ENCODE measurements at regions not wholly inside any gene's neighbourhood (a gene's known extent, or its start where the extent isn't known, plus 50 kb on each side); places are given as distances from the start of the nearest gene placed in this dataset.
"Not testable (repeated sequence)": the region's sequence is repeated elsewhere in the genome, so short reads cannot be mapped to it uniquely, and the experiment has no call there.

DNA sequence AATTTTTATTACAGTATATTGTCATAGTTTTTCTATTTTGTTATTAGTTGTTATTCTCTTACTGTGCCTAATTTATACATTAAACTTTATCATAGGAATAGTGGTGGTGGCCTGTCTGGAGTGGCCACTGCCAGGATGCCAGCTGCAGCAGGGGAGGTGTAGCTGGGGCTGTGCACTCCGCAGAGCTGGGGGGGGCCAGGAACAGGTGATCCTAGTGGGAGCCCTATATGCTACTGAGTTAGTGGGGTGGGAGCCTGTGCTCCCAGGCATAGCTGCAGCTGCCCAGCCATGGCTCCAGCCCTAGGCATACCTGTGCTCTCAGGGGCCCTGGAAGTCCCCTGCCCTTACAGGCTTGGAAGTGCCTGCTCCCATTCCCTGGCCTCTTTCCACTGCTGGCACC, 638.1 kb upstream of the KCNMB2 start:
- no peak overlapping the region for H3K27ac Mint-ChIP-seq
- H3K27me3 Mint-ChIP-seq (ENCODE audit: low read depth): no peaks in the 10 kb centered on the region
- intact Hi-C loops (cut with micrococcal nuclease): no loop called here
- no peak for DNase-seq
- H3K4me1 Mint-ChIP-seq (ENCODE audit: low read depth): no peaks in the 10 kb centered on the region
- CTCF ChIA-PET: no interaction called here
- H3K4me3 Mint-ChIP-seq: no peak overlapping the region
- H3K36me3 Mint-ChIP-seq (ENCODE audit: low read depth): peaks cover 5% of the 10 kb centered on the region
- H3K9me3 Mint-ChIP-seq: peaks cover 19% of the 10 kb centered on the region

DNA sequence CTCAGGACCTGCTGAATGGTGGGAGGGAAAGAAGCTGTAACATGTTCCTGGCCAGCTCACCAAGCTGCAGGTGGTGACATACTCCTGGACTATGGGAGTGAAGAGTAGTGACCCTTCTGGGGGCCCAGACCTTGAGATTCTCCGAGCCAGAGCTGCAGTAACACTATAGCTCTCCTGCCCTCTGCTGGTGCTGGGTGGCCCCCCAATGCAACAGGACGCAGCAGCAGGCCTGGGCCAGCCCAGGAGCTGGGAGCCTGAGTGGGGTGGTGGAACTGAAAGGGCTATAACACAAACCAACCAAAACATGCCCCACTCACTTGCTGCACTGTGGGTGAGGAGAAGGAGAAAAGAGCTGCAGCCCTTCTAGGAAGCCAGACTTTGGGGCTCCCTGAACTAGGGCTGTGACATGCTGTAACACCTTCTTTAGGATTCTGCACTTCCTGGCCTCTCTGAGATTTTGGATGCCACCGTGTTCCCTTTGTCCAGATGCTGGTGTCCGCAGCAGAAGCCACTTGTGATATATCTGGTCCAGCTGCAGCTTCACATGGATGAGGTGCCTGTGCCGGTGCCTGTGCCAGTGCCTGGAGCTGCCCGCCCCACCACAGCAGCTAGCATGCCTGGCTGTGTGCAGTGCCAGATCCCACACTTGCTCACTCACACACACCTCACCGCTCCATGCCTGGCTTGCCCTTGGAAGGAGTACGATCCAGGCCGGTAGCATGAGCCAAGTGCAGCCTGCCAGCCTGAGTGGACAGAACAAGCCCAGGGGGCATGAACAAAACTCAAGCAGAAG, 636.8 kb upstream of the KCNMB2 start:
- CTCF ChIA-PET: interaction anchor here (0.7 kb wide), 1 partner anchor 210 kb away, joined by 3 read pairs; no protein-coding TSS in a partner anchor

DNA sequence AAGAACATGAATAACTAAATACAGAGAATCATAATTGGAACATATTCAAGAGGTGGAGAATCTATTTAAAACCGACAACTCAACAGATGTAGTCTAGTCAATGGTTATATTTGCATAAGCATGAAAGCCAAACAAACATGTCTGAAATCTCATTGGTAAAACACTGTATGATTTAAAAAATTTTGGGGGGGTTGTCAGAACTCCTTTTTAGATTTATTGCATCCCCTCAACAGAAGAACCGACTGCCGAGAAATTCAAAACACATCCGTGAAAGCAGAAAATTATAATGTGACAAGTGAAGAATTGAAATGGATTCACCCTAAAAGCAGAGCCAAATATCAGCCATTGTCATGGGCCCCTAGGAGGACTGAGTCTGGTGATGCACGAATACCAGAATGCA, 633.4 kb upstream of the KCNMB2 start:
- Mint-ChIP-seq H3K4me3 (no peak overlapping the region), H3K9me3 (peaks cover 15% of the 10 kb centered on the region), H3K4me1 (ENCODE audit: low read depth) (no peaks in the 10 kb centered on the region), H3K27me3 (ENCODE audit: low read depth) (no peaks in the 10 kb centered on the region), H3K27ac (no peak overlapping the region), H3K36me3 (ENCODE audit: low read depth) (peaks cover 3% of the 10 kb centered on the region)
- CTCF ChIA-PET: no interaction called here
- intact Hi-C loops (cut with micrococcal nuclease): no loop called here
- no peak for DNase-seq

More for the DNA sequence above, 636.8 kb upstream of the KCNMB2 start:
- Mint-ChIP-seq H3K27me3 (ENCODE audit: low read depth) (no peaks in the 10 kb centered on the region), H3K4me1 (ENCODE audit: low read depth) (no peaks in the 10 kb centered on the region), H3K36me3 (ENCODE audit: low read depth) (peaks cover 5% of the 10 kb centered on the region), H3K9me3 (peaks cover 19% of the 10 kb centered on the region), H3K4me3 (no peak overlapping the region), H3K27ac (no peak overlapping the region)
- intact Hi-C loops (cut with micrococcal nuclease): no loop called here
- no peak for DNase-seq

DNA sequence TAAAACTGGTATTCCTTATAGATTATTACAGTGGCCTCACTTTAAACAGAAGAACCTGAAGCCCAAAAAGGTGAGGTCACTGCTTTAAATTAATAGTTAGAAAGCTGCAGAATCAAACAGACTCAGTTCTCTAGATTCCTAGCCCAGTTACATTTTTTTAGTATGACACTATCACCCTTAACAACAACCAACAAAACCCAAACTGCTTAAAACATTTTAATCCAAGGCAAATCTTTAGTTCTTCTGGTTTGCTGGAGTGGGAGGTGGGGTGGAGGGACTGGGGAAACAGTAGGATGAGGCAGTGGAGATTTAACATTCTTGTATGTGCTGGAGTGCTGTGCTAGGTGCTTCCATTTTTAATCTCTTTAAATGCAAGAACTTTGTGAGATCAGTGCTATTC, 631.6 kb upstream of the KCNMB2 start:
- Mint-ChIP-seq H3K4me3 (no peak overlapping the region), H3K36me3 (ENCODE audit: low read depth) (peaks cover 3% of the 10 kb centered on the region), H3K27me3 (ENCODE audit: low read depth) (no peaks in the 10 kb centered on the region), H3K4me1 (ENCODE audit: low read depth) (no peaks in the 10 kb centered on the region), H3K9me3 (peaks cover 10% of the 10 kb centered on the region), H3K27ac (no peak overlapping the region)
- CTCF ChIA-PET: no interaction called here
- DNase-seq: no peak
- intact Hi-C loops (cut with micrococcal nuclease): no loop called here

DNA sequence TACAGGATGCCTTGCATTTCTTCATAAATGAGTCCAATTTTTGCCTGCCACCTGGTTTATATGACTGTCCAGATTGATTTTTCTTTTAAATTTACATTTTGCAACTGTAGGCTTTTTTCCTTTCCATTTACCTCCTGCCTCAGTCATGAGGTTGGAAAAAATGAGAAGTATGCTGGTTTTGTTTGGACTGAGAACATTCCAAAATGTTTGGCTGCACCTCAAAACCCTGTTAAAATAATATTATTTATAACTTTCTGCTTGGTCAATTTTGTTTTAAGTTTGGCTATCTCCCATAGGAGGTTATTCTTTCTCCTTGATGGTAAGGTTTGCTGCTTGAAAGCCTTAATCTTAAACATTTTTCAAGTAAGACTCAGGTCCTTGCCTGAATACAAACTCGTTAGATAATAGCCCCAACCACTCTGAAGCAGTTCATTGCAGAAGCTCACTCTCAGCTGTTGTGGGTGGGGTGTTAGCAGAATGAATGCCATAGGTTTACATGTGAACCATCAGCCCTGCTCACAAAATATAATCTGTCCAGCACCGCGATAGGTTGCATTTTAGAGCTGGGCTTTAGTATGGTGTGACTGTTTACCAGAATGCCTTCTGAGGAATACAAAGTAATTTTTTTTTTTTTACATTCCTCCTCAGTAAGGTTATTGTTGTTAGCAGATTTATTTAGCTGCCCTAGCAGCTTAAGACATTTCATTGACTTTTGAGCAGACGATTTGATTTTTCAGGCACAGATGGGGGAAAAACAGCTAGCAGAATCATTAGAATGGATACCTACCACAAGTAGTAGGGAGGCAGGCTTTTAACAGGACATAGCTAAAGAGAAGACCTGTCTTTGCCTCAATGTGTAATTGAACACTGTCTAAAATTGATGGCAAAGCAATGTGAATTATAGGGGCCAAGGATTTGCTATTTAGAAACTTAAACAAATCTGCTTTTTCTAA, 630.8 kb upstream of the KCNMB2 start:
- CTCF ChIA-PET: interaction anchor here (0.5 to 1.4 kb wide), 4 partner anchors 22 to 844 kb away, joined by 3 to 5 read pairs (median 4); no protein-coding TSS in a partner anchor

DNA sequence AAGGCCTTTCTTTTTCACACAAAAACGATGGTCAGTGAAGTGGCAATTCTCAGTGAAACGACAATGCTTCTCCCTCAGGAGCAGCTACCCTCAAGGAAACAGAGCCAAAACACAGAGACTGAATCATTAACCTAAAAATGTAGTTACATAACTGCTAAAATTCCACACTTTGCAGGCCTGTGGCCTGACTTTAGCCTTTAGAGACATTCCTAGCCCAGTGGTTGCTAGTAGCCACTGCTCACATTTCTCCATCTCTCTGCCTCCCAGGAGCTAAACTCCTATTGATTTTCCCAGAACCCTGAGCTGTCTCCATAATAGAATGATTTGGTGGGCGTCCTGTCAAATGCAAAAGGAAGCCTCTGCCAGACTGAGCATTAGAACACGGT, 630.1 kb upstream of the KCNMB2 start:
- Mint-ChIP-seq H3K9me3 (no peaks in the 10 kb centered on the region), H3K4me3 (no peak overlapping the region), H3K27ac (no peak overlapping the region), H3K4me1 (ENCODE audit: low read depth) (no peaks in the 10 kb centered on the region), H3K27me3 (ENCODE audit: low read depth) (no peaks in the 10 kb centered on the region), H3K36me3 (ENCODE audit: low read depth) (no peaks in the 10 kb centered on the region)
- no peak for DNase-seq
- intact Hi-C loops (cut with micrococcal nuclease): no loop called here
- CTCF ChIA-PET: interaction anchor here (0.5 to 1.4 kb wide), 3 partner anchors 23 to 61 kb away, joined by 3 to 5 read pairs (median 4); no protein-coding TSS in a partner anchor

More for the DNA sequence above, 630.8 kb upstream of the KCNMB2 start:
- DNase-seq: no peak
- Mint-ChIP-seq H3K27ac (no peak overlapping the region), H3K4me1 (ENCODE audit: low read depth) (no peaks in the 10 kb centered on the region), H3K36me3 (ENCODE audit: low read depth) (no peaks in the 10 kb centered on the region), H3K27me3 (ENCODE audit: low read depth) (no peaks in the 10 kb centered on the region), H3K4me3 (no peak overlapping the region), H3K9me3 (peaks cover 2% of the 10 kb centered on the region)
- intact Hi-C loops (cut with micrococcal nuclease): no loop called here

DNA sequence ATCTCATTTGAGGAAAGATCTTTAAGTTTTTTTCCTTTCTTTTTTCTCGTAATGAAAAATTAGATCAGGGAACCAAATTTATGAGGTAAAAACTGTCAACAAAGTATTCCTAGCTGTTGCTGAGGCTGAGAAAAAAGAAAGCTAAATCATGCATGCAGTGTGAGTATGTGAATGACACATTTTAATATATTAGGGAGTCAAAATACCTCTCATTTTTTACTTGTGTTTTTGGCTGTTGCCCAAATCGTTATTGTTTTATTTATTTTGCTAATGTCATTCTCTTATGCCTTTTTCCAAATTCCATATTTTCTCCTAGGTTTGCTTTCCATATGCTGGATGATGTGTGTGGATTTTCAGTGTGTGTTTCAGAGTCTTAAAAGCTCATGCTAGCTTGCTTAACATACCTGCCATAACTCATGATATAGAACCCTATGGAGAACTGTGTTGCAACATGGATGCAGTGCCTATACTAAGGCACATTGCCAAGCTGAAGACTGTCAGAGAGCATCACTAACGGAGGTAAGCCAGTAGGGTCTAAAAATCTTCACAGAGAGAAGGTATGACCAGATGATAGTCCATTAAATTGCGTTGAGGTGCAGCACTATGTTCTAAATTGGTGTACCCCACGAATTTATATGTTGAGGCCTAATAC, 629.5 kb upstream of the KCNMB2 start:
- no peaks in the 10 kb centered on the region for H3K27me3 Mint-ChIP-seq (ENCODE audit: low read depth)
- no peak overlapping the region for H3K4me3 Mint-ChIP-seq
- intact Hi-C loops (cut with micrococcal nuclease): no loop called here
- no peak overlapping the region for H3K27ac Mint-ChIP-seq
- CTCF ChIA-PET: interaction anchor here (0.6 to 1.4 kb wide), 3 partner anchors 23 to 96 kb away, joined by 3 to 4 read pairs (median 3); no protein-coding TSS in a partner anchor
- no peaks in the 10 kb centered on the region for H3K4me1 Mint-ChIP-seq (ENCODE audit: low read depth)
- no peaks in the 10 kb centered on the region for H3K9me3 Mint-ChIP-seq
- H3K36me3 Mint-ChIP-seq (ENCODE audit: low read depth): no peaks in the 10 kb centered on the region
- no peak for DNase-seq

DNA sequence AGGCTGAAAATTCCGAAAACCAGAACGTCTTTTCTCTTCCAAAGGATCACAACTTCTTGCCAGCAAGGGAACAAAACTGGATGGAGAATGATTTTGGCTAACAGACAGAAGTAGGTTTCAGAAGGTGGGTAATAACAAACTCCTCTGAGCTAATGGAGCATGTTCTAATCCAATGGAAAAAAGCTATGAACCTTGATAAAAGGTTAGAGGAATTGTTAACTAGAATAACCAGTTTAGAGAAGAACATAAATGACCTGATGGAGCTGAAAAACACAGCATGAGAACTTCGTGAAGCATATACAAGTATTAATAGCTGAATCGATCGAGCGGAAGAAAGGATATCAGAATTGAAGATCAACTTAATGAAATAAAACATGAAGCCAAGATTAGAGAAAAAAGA, 626.7 kb upstream of the KCNMB2 start:
- CTCF ChIA-PET; DNase-seq; intact Hi-C loops (cut with micrococcal nuclease); H3K27me3 Mint-ChIP-seq (ENCODE audit: low read depth); H3K9me3 Mint-ChIP-seq; H3K4me3 Mint-ChIP-seq; H3K27ac Mint-ChIP-seq; H3K36me3 Mint-ChIP-seq (ENCODE audit: low read depth); H3K4me1 Mint-ChIP-seq (ENCODE audit: low read depth): not testable (repeated sequence)

DNA sequence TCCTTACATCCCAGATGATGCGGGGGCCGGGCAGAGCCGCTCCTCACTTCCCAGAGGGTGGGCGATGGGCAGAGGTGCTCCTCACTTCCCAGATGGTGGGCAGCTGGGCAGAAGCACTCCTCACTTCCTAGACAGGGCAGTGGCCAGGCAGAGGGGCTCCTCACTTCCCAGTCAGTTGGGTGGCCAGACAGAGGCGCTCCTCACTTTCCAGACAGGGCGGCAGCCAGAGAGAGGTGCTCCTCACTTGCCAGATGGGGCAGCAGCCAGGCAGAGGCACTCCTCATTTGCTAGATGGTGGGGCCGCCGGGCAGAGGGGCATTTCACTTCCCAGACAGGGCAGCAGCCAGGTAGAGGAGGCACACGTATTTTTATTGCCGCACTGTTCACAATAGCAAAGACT, 622.0 kb upstream of the KCNMB2 start:
- CTCF ChIA-PET: no interaction called here
- Mint-ChIP-seq H3K9me3 (no peaks in the 10 kb centered on the region), H3K36me3 (ENCODE audit: low read depth) (no peaks in the 10 kb centered on the region), H3K27ac (no peak overlapping the region), H3K4me1 (ENCODE audit: low read depth) (no peaks in the 10 kb centered on the region), H3K27me3 (ENCODE audit: low read depth) (no peaks in the 10 kb centered on the region), H3K4me3 (no peak overlapping the region)
- no peak for DNase-seq
- intact Hi-C loops (cut with micrococcal nuclease): no loop called here

DNA sequence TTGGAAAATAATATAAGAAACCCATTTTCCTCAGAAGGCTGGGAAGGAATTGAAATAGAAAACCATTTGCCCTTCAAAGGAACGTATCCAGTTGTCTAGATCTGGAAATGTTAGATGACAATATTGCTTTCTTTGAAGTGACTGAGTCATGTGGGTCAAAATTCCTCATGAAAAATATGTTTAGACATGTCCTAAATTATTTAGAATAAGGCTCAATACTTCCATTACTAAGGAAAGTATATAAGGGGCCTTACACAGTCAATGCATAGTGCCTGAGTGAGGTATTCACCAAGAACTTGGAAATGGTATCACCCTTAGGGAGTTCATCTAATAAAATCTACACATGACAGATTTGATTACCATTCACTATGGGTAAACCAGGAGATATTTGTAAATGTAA, 619.8 kb upstream of the KCNMB2 start:
- Mint-ChIP-seq H3K9me3 (no peaks in the 10 kb centered on the region), H3K27ac (no peak overlapping the region), H3K36me3 (ENCODE audit: low read depth) (no peaks in the 10 kb centered on the region), H3K4me3 (no peak overlapping the region), H3K27me3 (ENCODE audit: low read depth) (no peaks in the 10 kb centered on the region), H3K4me1 (ENCODE audit: low read depth) (no peaks in the 10 kb centered on the region)
- CTCF ChIA-PET: no interaction called here
- intact Hi-C loops (cut with micrococcal nuclease): no loop called here
- no peak for DNase-seq

DNA sequence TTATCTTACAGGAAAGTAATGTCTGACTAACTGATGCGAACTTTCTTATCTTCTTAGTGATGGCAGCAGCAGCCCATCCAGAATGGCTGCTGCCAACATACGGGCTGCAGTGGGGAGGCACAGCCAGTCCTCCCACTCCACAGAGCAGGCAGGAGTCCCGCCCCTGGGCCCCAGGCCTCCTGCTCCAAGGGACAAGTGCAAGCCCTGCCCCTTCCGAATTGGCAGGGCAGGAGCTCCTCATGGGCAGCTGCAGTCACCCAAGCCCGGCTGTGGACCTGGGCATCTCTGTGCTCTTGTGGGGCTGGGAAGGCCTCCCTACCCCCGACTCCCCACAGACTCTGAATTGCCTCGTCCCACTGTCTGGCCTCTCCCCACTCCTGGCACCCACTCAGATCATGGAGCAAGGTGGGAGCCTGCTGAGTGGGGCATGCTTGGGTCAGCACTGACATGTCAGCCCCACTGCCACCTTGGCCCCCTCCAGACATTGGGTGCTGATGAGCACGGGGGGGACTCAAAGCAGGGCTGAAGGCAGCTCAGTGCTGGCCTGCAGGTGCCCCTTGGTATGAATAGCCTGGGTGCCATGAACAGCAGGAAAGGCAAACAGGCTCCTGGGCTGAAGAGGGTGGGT, 618.9 kb upstream of the KCNMB2 start:
- Mint-ChIP-seq H3K4me1 (ENCODE audit: low read depth) (no peaks in the 10 kb centered on the region), H3K36me3 (ENCODE audit: low read depth) (no peaks in the 10 kb centered on the region), H3K9me3 (no peaks in the 10 kb centered on the region), H3K27ac (no peak overlapping the region), H3K27me3 (ENCODE audit: low read depth) (no peaks in the 10 kb centered on the region), H3K4me3 (no peak overlapping the region)
- CTCF ChIA-PET: no interaction called here
- DNase-seq: no peak
- intact Hi-C loops (cut with micrococcal nuclease): no loop called here

DNA sequence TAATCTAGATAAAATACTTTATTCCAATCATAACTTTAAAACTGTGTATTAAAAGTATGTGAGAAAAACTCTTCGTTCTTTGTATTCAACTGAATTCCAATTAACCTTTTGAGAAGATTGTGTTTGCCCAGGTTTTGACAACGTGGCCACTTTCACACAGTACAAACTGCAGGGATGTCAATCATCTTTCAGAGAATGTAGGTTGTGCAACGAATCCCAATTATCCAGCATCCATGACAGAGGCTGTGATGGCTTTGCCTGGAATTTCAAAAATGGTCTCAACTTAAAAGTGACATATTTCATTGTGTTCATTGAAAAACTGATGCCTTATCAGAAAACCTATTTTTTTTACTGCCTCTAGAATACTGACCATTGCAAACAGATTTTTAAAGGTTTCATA, 615.1 kb upstream of the KCNMB2 start:
- no peaks in the 10 kb centered on the region for H3K4me1 Mint-ChIP-seq (ENCODE audit: low read depth)
- peaks cover 2% of the 10 kb centered on the region for H3K9me3 Mint-ChIP-seq
- CTCF ChIA-PET: no interaction called here
- DNase-seq: no peak
- H3K36me3 Mint-ChIP-seq (ENCODE audit: low read depth): no peaks in the 10 kb centered on the region
- H3K4me3 Mint-ChIP-seq: no peak overlapping the region
- intact Hi-C loops (cut with micrococcal nuclease): no loop called here
- no peak overlapping the region for H3K27ac Mint-ChIP-seq
- no peaks in the 10 kb centered on the region for H3K27me3 Mint-ChIP-seq (ENCODE audit: low read depth)
